ENCODE measurements at regions not wholly inside any gene's neighbourhood (a gene's known extent, or its start where the extent isn't known, plus 50 kb on each side); places are given as distances from the start of the nearest gene placed in this dataset.

DNA sequence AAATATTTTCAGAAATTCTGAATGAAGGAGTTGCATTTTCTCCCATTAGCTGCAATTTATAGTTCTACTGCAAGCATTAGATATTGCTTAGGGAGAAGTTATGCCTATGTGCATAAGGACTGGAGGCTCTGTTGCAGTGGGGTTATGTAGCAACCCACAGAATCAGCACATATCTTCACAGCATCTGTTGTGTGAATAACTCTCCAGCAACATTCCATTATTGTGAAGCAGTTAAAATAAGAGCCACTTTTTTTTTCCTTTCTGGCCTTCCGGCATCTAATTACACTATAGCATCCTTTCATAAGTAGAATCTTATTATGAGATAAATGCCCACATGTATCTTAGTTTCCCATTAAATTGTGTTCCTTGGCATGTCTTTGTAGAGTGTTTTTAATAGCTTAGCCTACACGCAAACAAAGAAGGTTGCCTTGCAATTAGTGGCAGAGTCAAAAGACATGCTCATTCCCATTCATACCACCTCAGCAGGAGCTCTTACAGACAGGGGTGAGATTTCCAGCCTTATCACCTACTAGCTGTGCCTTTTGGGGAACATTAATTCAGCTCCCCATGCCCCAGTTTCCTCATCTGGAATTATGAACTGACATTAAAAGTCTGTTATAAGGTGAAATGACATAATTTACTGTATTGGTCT is 596.0 kb upstream of the GOT2 start:
- TF ChIP-seq, protein P1, sequence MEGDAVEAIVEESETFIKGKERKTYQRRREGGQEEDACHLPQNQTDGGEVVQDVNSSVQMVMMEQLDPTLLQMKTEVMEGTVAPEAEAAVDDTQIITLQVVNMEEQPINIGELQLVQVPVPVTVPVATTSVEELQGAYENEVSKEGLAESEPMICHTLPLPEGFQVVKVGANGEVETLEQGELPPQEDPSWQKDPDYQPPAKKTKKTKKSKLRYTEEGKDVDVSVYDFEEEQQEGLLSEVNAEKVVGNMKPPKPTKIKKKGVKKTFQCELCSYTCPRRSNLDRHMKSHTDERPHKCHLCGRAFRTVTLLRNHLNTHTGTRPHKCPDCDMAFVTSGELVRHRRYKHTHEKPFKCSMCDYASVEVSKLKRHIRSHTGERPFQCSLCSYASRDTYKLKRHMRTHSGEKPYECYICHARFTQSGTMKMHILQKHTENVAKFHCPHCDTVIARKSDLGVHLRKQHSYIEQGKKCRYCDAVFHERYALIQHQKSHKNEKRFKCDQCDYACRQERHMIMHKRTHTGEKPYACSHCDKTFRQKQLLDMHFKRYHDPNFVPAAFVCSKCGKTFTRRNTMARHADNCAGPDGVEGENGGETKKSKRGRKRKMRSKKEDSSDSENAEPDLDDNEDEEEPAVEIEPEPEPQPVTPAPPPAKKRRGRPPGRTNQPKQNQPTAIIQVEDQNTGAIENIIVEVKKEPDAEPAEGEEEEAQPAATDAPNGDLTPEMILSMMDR (IDR thresholded peaks at IDR 0.05; ENCODE audit: low read depth, low read length, missing input control), result no peak
- TF ChIP-seq EGR1 (IDR thresholded peaks at IDR 0.05; ENCODE audit: low read depth in 2 of 2) (no peak), RAD21 (IDR thresholded peaks at IDR 0.05) (no peak), JUND (IDR thresholded peaks at IDR 0.05) (no peak), SP1 (IDR thresholded peaks at IDR 0.05) (no peak), TAF1 (conservative IDR thresholded peaks at IDR 0.05) (no peak), NR2F2 (IDR thresholded peaks at IDR 0.05) (no peak), GABPA (IDR thresholded peaks at IDR 0.05 in 1 of 2, conservative IDR thresholded peaks at IDR 0.05 in 1 of 2) (no peak), HNF4A (conservative IDR thresholded peaks at IDR 0.05) (no peak), HNF4G (IDR thresholded peaks at IDR 0.05) (no peak), FOXA1 (IDR thresholded peaks at IDR 0.05) (no peak)
- TF ChIP-seq, protein P2, sequence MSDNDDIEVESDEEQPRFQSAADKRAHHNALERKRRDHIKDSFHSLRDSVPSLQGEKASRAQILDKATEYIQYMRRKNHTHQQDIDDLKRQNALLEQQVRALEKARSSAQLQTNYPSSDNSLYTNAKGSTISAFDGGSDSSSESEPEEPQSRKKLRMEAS (IDR thresholded peaks at IDR 0.05), result no peak
- TF ChIP-seq, protein P3, sequence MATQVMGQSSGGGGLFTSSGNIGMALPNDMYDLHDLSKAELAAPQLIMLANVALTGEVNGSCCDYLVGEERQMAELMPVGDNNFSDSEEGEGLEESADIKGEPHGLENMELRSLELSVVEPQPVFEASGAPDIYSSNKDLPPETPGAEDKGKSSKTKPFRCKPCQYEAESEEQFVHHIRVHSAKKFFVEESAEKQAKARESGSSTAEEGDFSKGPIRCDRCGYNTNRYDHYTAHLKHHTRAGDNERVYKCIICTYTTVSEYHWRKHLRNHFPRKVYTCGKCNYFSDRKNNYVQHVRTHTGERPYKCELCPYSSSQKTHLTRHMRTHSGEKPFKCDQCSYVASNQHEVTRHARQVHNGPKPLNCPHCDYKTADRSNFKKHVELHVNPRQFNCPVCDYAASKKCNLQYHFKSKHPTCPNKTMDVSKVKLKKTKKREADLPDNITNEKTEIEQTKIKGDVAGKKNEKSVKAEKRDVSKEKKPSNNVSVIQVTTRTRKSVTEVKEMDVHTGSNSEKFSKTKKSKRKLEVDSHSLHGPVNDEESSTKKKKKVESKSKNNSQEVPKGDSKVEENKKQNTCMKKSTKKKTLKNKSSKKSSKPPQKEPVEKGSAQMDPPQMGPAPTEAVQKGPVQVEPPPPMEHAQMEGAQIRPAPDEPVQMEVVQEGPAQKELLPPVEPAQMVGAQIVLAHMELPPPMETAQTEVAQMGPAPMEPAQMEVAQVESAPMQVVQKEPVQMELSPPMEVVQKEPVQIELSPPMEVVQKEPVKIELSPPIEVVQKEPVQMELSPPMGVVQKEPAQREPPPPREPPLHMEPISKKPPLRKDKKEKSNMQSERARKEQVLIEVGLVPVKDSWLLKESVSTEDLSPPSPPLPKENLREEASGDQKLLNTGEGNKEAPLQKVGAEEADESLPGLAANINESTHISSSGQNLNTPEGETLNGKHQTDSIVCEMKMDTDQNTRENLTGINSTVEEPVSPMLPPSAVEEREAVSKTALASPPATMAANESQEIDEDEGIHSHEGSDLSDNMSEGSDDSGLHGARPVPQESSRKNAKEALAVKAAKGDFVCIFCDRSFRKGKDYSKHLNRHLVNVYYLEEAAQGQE (IDR thresholded peaks at IDR 0.05), result no peak

Measured in liver (tissue), 3 donors.